ENCODE measurements at regions not wholly inside any gene's neighbourhood (a gene's known extent, or its start where the extent isn't known, plus 50 kb on each side); places are given as distances from the start of the nearest gene placed in this dataset.

DNA sequence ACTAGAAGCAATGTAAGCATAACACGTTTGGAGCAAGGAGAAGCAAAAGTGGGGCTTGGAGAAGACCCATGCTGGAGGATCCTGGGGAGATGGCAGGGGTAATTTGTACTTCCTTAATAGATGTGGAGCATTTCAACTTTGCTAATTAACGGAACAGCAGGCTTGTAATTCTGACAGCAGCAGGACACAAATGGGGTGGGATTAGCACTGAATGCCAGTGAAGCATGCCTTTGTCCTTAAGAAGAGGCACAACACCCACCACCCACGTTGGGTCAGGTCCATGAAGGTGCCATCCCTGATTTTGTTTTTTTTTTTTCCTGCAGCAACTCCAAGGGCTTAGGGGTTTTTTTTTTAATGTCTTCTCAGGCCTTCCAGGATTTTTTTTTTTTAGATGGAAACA, 231.9 kb upstream of the ROPN1 start:
- intact Hi-C loops (cut with micrococcal nuclease; ENCODE audit: unreplicated experiment): no loop called here
- CTCF ChIA-PET: no interaction called here

DNA sequence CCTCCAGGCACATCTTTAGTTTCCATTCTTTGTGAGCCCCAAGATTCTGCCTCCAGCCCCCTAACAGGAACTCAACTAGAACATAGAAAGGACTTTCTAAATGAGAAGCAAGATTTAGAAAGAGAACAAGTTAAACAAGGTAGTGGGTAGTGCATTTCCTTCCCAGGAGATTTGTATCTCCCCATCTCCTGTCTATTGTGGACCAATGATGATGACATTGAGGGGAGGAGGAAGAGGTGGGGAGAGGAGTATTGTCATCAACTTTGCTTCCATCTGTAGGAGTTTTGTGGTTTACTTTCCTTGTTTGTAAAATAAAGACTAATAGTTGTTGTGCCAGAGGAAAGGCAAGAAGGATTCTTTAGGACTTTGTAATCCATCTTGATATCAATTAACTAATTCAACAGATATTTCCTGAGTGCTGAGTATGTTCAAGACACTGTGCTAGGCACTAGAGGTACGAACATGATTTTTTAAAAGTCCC, 235.3 kb upstream of the ROPN1 start:
- DNase-seq (ENCODE audit: low read depth, low spot score) (no peak), ATAC-seq (no peak)
- Histone ChIP-seq H3K4me3 (ENCODE audit: low read depth in 2 of 2, low read length in 2 of 2) (no peak overlapping the region), H3K9me3 (ENCODE audit: control insufficient read depth, insufficient read depth, low read depth, low read length) (no peaks in the 10 kb centered on the region), H3K27me3 (ENCODE audit: control insufficient read depth, insufficient read depth, low read length) (peaks cover 19% of the 10 kb centered on the region), H3K27ac (ENCODE audit: low read length) (no peak overlapping the region), H3K4me1 (ENCODE audit: control insufficient read depth, insufficient read depth, low read length) (no peaks in the 10 kb centered on the region), H3K36me3 (ENCODE audit: control insufficient read depth, insufficient read depth, low read length) (no peaks in the 10 kb centered on the region)
- TF ChIP-seq, protein P1, sequence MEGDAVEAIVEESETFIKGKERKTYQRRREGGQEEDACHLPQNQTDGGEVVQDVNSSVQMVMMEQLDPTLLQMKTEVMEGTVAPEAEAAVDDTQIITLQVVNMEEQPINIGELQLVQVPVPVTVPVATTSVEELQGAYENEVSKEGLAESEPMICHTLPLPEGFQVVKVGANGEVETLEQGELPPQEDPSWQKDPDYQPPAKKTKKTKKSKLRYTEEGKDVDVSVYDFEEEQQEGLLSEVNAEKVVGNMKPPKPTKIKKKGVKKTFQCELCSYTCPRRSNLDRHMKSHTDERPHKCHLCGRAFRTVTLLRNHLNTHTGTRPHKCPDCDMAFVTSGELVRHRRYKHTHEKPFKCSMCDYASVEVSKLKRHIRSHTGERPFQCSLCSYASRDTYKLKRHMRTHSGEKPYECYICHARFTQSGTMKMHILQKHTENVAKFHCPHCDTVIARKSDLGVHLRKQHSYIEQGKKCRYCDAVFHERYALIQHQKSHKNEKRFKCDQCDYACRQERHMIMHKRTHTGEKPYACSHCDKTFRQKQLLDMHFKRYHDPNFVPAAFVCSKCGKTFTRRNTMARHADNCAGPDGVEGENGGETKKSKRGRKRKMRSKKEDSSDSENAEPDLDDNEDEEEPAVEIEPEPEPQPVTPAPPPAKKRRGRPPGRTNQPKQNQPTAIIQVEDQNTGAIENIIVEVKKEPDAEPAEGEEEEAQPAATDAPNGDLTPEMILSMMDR (IDR thresholded peaks at IDR 0.05): no peak
- TF ChIP-seq SIN3A (IDR thresholded peaks at IDR 0.05; ENCODE audit: borderline replicate concordance, insufficient read depth, low read depth, low read length) (no peak), POLR2AphosphoS5 (IDR thresholded peaks at IDR 0.05; ENCODE audit: low read depth, low read length) (no peak), TCF7L2 (IDR thresholded peaks at IDR 0.05; ENCODE audit: low read depth, low read length) (no peak)
- TF ChIP-seq, protein P2, sequence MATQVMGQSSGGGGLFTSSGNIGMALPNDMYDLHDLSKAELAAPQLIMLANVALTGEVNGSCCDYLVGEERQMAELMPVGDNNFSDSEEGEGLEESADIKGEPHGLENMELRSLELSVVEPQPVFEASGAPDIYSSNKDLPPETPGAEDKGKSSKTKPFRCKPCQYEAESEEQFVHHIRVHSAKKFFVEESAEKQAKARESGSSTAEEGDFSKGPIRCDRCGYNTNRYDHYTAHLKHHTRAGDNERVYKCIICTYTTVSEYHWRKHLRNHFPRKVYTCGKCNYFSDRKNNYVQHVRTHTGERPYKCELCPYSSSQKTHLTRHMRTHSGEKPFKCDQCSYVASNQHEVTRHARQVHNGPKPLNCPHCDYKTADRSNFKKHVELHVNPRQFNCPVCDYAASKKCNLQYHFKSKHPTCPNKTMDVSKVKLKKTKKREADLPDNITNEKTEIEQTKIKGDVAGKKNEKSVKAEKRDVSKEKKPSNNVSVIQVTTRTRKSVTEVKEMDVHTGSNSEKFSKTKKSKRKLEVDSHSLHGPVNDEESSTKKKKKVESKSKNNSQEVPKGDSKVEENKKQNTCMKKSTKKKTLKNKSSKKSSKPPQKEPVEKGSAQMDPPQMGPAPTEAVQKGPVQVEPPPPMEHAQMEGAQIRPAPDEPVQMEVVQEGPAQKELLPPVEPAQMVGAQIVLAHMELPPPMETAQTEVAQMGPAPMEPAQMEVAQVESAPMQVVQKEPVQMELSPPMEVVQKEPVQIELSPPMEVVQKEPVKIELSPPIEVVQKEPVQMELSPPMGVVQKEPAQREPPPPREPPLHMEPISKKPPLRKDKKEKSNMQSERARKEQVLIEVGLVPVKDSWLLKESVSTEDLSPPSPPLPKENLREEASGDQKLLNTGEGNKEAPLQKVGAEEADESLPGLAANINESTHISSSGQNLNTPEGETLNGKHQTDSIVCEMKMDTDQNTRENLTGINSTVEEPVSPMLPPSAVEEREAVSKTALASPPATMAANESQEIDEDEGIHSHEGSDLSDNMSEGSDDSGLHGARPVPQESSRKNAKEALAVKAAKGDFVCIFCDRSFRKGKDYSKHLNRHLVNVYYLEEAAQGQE (IDR thresholded peaks at IDR 0.05; ENCODE audit: insufficient read depth in 1 of 2, low read depth in 2 of 2, low read length in 1 of 2): no peak
- CTCF ChIA-PET: no interaction called here
- POLR2A ChIA-PET: no interaction called here
- in situ Hi-C loops (cut with HindIII; ENCODE audit: low pct_unique_long_range_greater_than_20kb, low sequenced_read_pairs): no loop called here
- BruUV-seq (replicated peaks): no TSS peak
- intact Hi-C loops (cut with micrococcal nuclease; ENCODE audit: unreplicated experiment): no loop called here

More for the DNA sequence above, 231.9 kb upstream of the ROPN1 start:
- H3K27ac ChIP-seq (ENCODE audit: low read length): no peak overlapping the region
- H3K36me3 ChIP-seq (ENCODE audit: control insufficient read depth, insufficient read depth, low read length): no peaks in the 10 kb centered on the region
- peaks cover 18% of the 10 kb centered on the region for H3K27me3 ChIP-seq (ENCODE audit: control insufficient read depth, insufficient read depth, low read length)
- in situ Hi-C loops (cut with HindIII; ENCODE audit: low pct_unique_long_range_greater_than_20kb, low sequenced_read_pairs): no loop called here
- H3K4me3 ChIP-seq (ENCODE audit: low read depth in 2 of 2, low read length in 2 of 2): no peak overlapping the region
- BruUV-seq (replicated peaks): no TSS peak
- H3K9me3 ChIP-seq (ENCODE audit: control insufficient read depth, insufficient read depth, low read depth, low read length): no peaks in the 10 kb centered on the region
- no peaks in the 10 kb centered on the region for H3K4me1 ChIP-seq (ENCODE audit: control insufficient read depth, insufficient read depth, low read length)
- no peak for DNase-seq (ENCODE audit: low read depth, low spot score)
- no peak for ATAC-seq
- TF ChIP-seq TCF7L2 (IDR thresholded peaks at IDR 0.05; ENCODE audit: low read depth, low read length) (no peak), POLR2AphosphoS5 (IDR thresholded peaks at IDR 0.05; ENCODE audit: low read depth, low read length) (no peak), SIN3A (IDR thresholded peaks at IDR 0.05; ENCODE audit: borderline replicate concordance, insufficient read depth, low read depth, low read length) (no peak)
- TF ChIP-seq, protein P2 (IDR thresholded peaks at IDR 0.05; ENCODE audit: insufficient read depth in 1 of 2, low read depth in 2 of 2, low read length in 1 of 2): no peak
- TF ChIP-seq, protein P1 (IDR thresholded peaks at IDR 0.05): no peak
- POLR2A ChIA-PET: no interaction called here
